ENCODE measurements at regions not wholly inside any gene's neighbourhood (a gene's known extent, or its start where the extent isn't known, plus 50 kb on each side); places are given as distances from the start of the nearest gene placed in this dataset.

DNA sequence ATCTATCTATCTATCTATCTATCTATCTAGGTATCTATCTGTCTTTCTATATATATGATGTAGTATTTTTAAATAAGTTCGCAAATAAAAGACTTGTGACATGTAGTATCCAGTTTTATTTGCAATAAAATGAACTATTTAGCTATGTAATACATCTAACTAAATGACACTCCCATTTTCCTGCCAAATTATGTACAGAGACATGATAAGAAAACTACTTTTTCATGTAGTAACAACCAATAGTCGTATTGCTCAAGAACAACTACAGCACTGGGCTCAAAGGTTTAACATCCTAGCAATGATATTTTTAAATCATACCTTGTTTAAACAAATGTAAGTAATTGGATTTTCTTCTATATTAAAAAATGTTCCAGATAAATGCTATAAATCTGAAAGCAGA is 55.5 kb upstream of the FLRT2 start:
- Histone ChIP-seq H3K36me3 (ENCODE audit: low read depth) (no peaks in the 10 kb centered on the region), H3K27ac (ENCODE audit: poor library complexity, severe bottlenecking) (no peak overlapping the region), H3K4me3 (ENCODE audit: severe bottlenecking) (no peak overlapping the region), H3K9me3 (ENCODE audit: severe bottlenecking) (no peaks in the 10 kb centered on the region), H3K4me1 (ENCODE audit: insufficient read depth, poor library complexity, severe bottlenecking) (peaks cover 19% of the 10 kb centered on the region), H3K27me3 (ENCODE audit: insufficient read depth, poor library complexity, severe bottlenecking) (no peaks in the 10 kb centered on the region)
- TF ChIP-seq, protein P1, sequence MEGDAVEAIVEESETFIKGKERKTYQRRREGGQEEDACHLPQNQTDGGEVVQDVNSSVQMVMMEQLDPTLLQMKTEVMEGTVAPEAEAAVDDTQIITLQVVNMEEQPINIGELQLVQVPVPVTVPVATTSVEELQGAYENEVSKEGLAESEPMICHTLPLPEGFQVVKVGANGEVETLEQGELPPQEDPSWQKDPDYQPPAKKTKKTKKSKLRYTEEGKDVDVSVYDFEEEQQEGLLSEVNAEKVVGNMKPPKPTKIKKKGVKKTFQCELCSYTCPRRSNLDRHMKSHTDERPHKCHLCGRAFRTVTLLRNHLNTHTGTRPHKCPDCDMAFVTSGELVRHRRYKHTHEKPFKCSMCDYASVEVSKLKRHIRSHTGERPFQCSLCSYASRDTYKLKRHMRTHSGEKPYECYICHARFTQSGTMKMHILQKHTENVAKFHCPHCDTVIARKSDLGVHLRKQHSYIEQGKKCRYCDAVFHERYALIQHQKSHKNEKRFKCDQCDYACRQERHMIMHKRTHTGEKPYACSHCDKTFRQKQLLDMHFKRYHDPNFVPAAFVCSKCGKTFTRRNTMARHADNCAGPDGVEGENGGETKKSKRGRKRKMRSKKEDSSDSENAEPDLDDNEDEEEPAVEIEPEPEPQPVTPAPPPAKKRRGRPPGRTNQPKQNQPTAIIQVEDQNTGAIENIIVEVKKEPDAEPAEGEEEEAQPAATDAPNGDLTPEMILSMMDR (IDR thresholded peaks at IDR 0.05; ENCODE audit: poor library complexity, severe bottlenecking), result no peak
- no peak for ATAC-seq (ENCODE audit: low read depth)
- no peak for DNase-seq (ENCODE audit: low spot score)

DNA sequence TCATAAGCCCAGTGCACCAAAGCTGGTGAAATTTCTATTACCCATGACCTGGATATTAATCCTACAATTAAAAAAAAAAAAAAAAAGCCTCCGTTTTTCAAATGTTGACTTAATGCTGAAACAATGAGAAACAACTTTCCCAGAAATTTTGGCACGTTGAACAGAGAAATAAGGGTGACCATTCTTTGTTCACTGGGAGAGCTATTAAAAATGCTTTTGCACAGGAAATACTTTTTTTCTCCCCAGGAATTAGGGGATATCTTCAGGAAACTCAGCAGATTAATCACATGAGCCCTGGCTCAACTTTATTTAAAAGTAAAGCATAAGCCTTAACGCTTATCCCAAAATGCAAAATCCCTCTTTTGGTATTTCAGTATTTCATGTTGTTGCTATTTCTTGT is 54.8 kb upstream of the FLRT2 start:
- TF ChIP-seq, protein P1 (IDR thresholded peaks at IDR 0.05; ENCODE audit: poor library complexity, severe bottlenecking), result no peak
- Histone ChIP-seq H3K27me3 (ENCODE audit: insufficient read depth, poor library complexity, severe bottlenecking) (no peaks in the 10 kb centered on the region), H3K4me3 (ENCODE audit: severe bottlenecking) (no peak overlapping the region), H3K36me3 (ENCODE audit: low read depth) (no peaks in the 10 kb centered on the region), H3K27ac (ENCODE audit: poor library complexity, severe bottlenecking) (no peak overlapping the region), H3K4me1 (ENCODE audit: insufficient read depth, poor library complexity, severe bottlenecking) (peaks cover 17% of the 10 kb centered on the region), H3K9me3 (ENCODE audit: severe bottlenecking) (no peaks in the 10 kb centered on the region)
- no peak for ATAC-seq (ENCODE audit: low read depth)
- no peak for DNase-seq (ENCODE audit: low spot score)

DNA sequence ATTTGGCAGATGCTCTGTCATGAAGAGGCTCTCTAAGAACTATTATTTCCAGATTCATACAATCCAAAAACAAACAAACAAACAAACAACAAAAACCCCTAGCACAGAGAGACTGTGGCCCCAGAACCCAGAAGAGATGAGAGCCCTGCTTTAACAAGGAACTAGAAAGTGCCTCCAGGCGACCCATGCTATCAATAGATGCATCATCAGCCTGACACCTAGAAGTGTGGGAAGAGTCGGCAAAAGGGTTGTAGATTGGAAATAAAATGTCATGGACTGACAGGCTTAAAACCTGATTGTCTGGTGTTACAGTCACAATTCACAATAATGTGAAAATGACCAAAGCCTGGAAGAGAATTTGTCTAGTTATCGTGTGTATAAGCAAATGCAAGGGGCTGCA is 50.6 kb upstream of the FLRT2 start:
- H3K36me3 ChIP-seq (ENCODE audit: low read depth), result no peaks in the 10 kb centered on the region
- ATAC-seq (ENCODE audit: low read depth), result no peak
- H3K4me1 ChIP-seq (ENCODE audit: insufficient read depth, poor library complexity, severe bottlenecking), result no peaks in the 10 kb centered on the region
- no peak for DNase-seq (ENCODE audit: low spot score)
- TF ChIP-seq, protein P1 (IDR thresholded peaks at IDR 0.05; ENCODE audit: poor library complexity, severe bottlenecking), result no peak
- no peaks in the 10 kb centered on the region for H3K9me3 ChIP-seq (ENCODE audit: severe bottlenecking)
- no peak overlapping the region for H3K4me3 ChIP-seq (ENCODE audit: severe bottlenecking)
- no peak overlapping the region for H3K27ac ChIP-seq (ENCODE audit: poor library complexity, severe bottlenecking)
- no peaks in the 10 kb centered on the region for H3K27me3 ChIP-seq (ENCODE audit: insufficient read depth, poor library complexity, severe bottlenecking)

DNA sequence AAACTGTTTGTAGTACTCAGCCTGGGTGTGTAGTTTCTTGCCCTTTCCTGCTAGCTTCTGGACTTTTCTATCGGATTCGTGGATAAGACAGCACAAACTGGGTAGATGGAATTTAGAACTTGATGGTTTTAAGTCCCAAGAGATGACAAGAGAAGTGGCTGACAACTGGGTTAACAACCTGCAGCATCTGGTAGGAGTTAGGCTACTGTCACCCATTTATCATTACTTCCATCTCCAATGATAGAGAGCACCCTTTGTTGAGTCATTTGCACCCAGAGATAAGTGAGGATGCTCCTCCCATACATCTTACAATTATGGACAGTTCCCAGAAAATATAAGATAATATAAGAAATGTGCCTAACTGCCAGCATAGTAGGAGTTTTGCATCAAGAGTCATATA is 50.2 kb upstream of the FLRT2 start:
- no peak overlapping the region for H3K27ac ChIP-seq (ENCODE audit: poor library complexity, severe bottlenecking)
- no peaks in the 10 kb centered on the region for H3K4me1 ChIP-seq (ENCODE audit: insufficient read depth, poor library complexity, severe bottlenecking)
- no peaks in the 10 kb centered on the region for H3K9me3 ChIP-seq (ENCODE audit: severe bottlenecking)
- ATAC-seq (ENCODE audit: low read depth) (no peak), DNase-seq (ENCODE audit: low spot score) (no peak)
- H3K36me3 ChIP-seq (ENCODE audit: low read depth), result no peaks in the 10 kb centered on the region
- H3K4me3 ChIP-seq (ENCODE audit: severe bottlenecking), result no peak overlapping the region
- no peaks in the 10 kb centered on the region for H3K27me3 ChIP-seq (ENCODE audit: insufficient read depth, poor library complexity, severe bottlenecking)
- TF ChIP-seq, protein P1 (IDR thresholded peaks at IDR 0.05; ENCODE audit: poor library complexity, severe bottlenecking), result no peak

Measured in RWPE2 (cell line).